GM23338 (cell line): ENCODE measurements at regions not wholly inside any gene's neighbourhood (a gene's known extent, or its start where the extent isn't known, plus 50 kb on each side); places are given as distances from the start of the nearest gene placed in this dataset.

Source experiments
- ATAC-seq: fragments of 200-7000 bp; cut with Tn5 transposase; 3 replicates; pipeline ENCODE4 v1.9.1; 2020
- DNase-seq: peaks from one replicate; pipeline ENCODE4 v3.0.0-alpha.2; 2015; ENCODE audit warnings: low spot score
- H2AFZ ChIP-seq: fragments of 200-600 bp; sonication (generic); 2 replicates; pipeline ENCODE4 v1.8.0; 2016; ENCODE audit warnings: antibody characterized with exemption, mild to moderate bottlenecking, moderate library complexity
- H3F3A ChIP-seq: fragments of 200-600 bp; sonication (generic); replicated peaks from 2 replicates; pipeline ENCODE4 v1.8.0; 2017; ENCODE audit warnings: antibody characterized with exemption, mixed run types, low read depth
- H3K27ac ChIP-seq: fragments of 200-600 bp; sonication (generic); 2 replicates; pipeline ENCODE4 v1.6.1; 2016; ENCODE audit warnings: low read depth
- H3K27me3 ChIP-seq: fragments of 200-600 bp; sonication (generic); 2 replicates; pipeline ENCODE4 v1.8.0; 2016; ENCODE audit warnings: mild to moderate bottlenecking, mixed run types, moderate library complexity; ENCODE audit not compliant: insufficient read depth
- H3K36me3 ChIP-seq: fragments of 200-600 bp; sonication (generic); 2 replicates; pipeline ENCODE4 v1.8.0; 2016; ENCODE audit warnings: mild to moderate bottlenecking; ENCODE audit not compliant: insufficient read depth
- H3K4me1 ChIP-seq: fragments of 200-600 bp; sonication (generic); 2 replicates; pipeline ENCODE4 v1.8.0; 2016; ENCODE audit warnings: mild to moderate bottlenecking, moderate library complexity; ENCODE audit not compliant: insufficient read depth
- H3K4me2 ChIP-seq: fragments of 200-600 bp; sonication (generic); 2 replicates; pipeline ENCODE4 v1.7.1; 2017; ENCODE audit warnings: mixed run types
- H3K4me3 ChIP-seq: fragments of 200-600 bp; sonication (generic); 2 replicates; pipeline ENCODE4 v1.6.1; 2016; ENCODE audit warnings: mixed run types
- H3K79me2 ChIP-seq: fragments of 200-600 bp; sonication (generic); replicated peaks from 2 replicates; pipeline ENCODE4 v1.8.0; 2017; ENCODE audit warnings: mild to moderate bottlenecking; ENCODE audit not compliant: insufficient read depth
- H3K9me2 ChIP-seq: fragments of 200-600 bp; sonication (generic); 2 replicates; pipeline ENCODE4 v1.8.0; 2017; ENCODE audit not compliant: insufficient read depth
- H4K20me1 ChIP-seq: fragments of 200-600 bp; sonication (generic); replicated peaks from 2 replicates; pipeline ENCODE4 v1.8.0; 2017; ENCODE audit warnings: mild to moderate bottlenecking; ENCODE audit not compliant: insufficient read depth
- H3K27ac Mint-ChIP-seq: 2 replicates; pipeline ENCODE4 v1.8.0; 2020; ENCODE audit warnings: inconsistent platforms, mild to moderate bottlenecking, moderate library complexity, mixed read lengths
- H3K27me3 Mint-ChIP-seq: 3 replicates; pipeline ENCODE4 v1.8.0; 2022; ENCODE audit warnings: low read depth, mild to moderate bottlenecking, moderate library complexity, mixed read lengths, inconsistent platforms; ENCODE audit not compliant: insufficient read depth, poor library complexity
- H3K36me3 Mint-ChIP-seq: 3 replicates; pipeline ENCODE4 v1.8.0; 2021; ENCODE audit warnings: low read depth, mild to moderate bottlenecking, inconsistent platforms, moderate library complexity, mixed read lengths
- H3K4me1 Mint-ChIP-seq: 3 replicates; pipeline ENCODE4 v1.8.0; 2020; ENCODE audit warnings: mild to moderate bottlenecking, inconsistent platforms, mixed read lengths
- H3K4me3 Mint-ChIP-seq: 3 replicates; pipeline ENCODE4 v1.8.0; 2021; ENCODE audit warnings: moderate library complexity, mild to moderate bottlenecking, inconsistent platforms, mixed read lengths
- H3K9me3 Mint-ChIP-seq: 3 replicates; pipeline ENCODE4 v1.8.0; 2020; ENCODE audit warnings: moderate library complexity, mild to moderate bottlenecking, inconsistent platforms, mixed read lengths
- CREB1 ChIP-seq: fragments of 250-450 bp; sonication (Bioruptor Pico); IDR thresholded peaks from 2 replicates; pipeline ENCODE4 v1.5.0; 2020; ENCODE audit warnings: low read depth, mild to moderate bottlenecking, moderate library complexity
- ETS1 ChIP-seq: IDR thresholded peaks from 2 replicates; pipeline ENCODE4 v1.6.1; 2016; ENCODE audit warnings: antibody characterized with exemption
- EZH2phosphoT487 ChIP-seq: fragments of 200-600 bp; sonication (generic); IDR thresholded peaks from one replicate; pipeline ENCODE4 v1.8.1; 2018; ENCODE audit warnings: antibody characterized with exemption; ENCODE audit not compliant: unreplicated experiment
- NANOG ChIP-seq: IDR thresholded peaks from 2 replicates; pipeline ENCODE4 v1.6.1; 2016; ENCODE audit warnings: antibody characterized with exemption, borderline replicate concordance
- STAT1 ChIP-seq: IDR thresholded peaks from one replicate; pipeline ENCODE4 v1.6.1; 2016; ENCODE audit warnings: antibody characterized with exemption; ENCODE audit not compliant: unreplicated experiment
- ZNF114 ChIP-seq: fragments of 250-450 bp; sonication (Bioruptor Pico); IDR thresholded peaks from 2 replicates; pipeline ENCODE4 v1.5.0; 2020; ENCODE audit warnings: mild to moderate bottlenecking, moderate library complexity
- ZNF331 ChIP-seq: fragments of 250-450 bp; sonication (Bioruptor Pico); IDR thresholded peaks from 2 replicates; pipeline ENCODE4 v1.5.0; 2020; ENCODE audit warnings: low read depth, mild to moderate bottlenecking, moderate library complexity
- ZNF462 ChIP-seq: fragments of 250-450 bp; sonication (Bioruptor Pico); IDR thresholded peaks from 2 replicates; pipeline ENCODE4 v1.5.0; 2020; ENCODE audit warnings: mild to moderate bottlenecking, moderate library complexity

GRCh38 chr3:14345496-14346150 lies 56.8 kb upstream of the SLC6A6 start:
- no peaks in the 10 kb centered on the region for H3F3A ChIP-seq
- no peak overlapping the region for H2AFZ ChIP-seq
- TF ChIP-seq STAT1 (no peak), NANOG (no peak), ZNF462 (CRISPR knock-in tag) (no peak), ETS1 (no peak), ZNF331 (no peak), ZNF114 (CRISPR knock-in tag) (no peak), EZH2phosphoT487 (no peak), CREB1 (CRISPR knock-in tag) (no peak)
- peaks cover 27% of the 10 kb centered on the region for H3K27me3 Mint-ChIP-seq
- no peak for DNase-seq
- no peaks in the 10 kb centered on the region for H3K27me3 ChIP-seq
- no peak for ATAC-seq
- H3K4me3 Mint-ChIP-seq: no peak overlapping the region
- no peaks in the 10 kb centered on the region for H4K20me1 ChIP-seq
- H3K36me3 Mint-ChIP-seq: no peaks in the 10 kb centered on the region
- no peak overlapping the region for H3K4me2 ChIP-seq
- no peak overlapping the region for H3K27ac Mint-ChIP-seq
- no peaks in the 10 kb centered on the region for H3K4me1 ChIP-seq
- H3K79me2 ChIP-seq: no peaks in the 10 kb centered on the region
- H3K9me2 ChIP-seq: no peaks in the 10 kb centered on the region
- no peaks in the 10 kb centered on the region for H3K36me3 ChIP-seq
- no peaks in the 10 kb centered on the region for H3K9me3 Mint-ChIP-seq
- H3K27ac ChIP-seq: no peak overlapping the region
- H3K4me3 ChIP-seq: no peak overlapping the region
- H3K4me1 Mint-ChIP-seq: peaks cover 16% of the 10 kb centered on the region
